ENCODE measurements at regions not wholly inside any gene's neighbourhood (a gene's known extent, or its start where the extent isn't known, plus 50 kb on each side); places are given as distances from the start of the nearest gene placed in this dataset.

GRCh38 chr19:30754162-30754561, 382.0 kb downstream of the ZNF536 start:
- WGBS, 2 experiments (ENCODE audit: insufficient coverage in 1 of 2, insufficient read length in 1 of 2): 70 to 92% methylated on average over 1 of the region's 1 CpG
- no peak for TF ChIP-seq CTCF (conservative IDR thresholded peaks at IDR 0.05)
- H3K4me3 ChIP-seq (ENCODE audit: low read length): no peak overlapping the region
- DNase-seq: no peak
- Mint-ChIP-seq H3K9me3 (peaks cover 15% of the 10 kb centered on the region), H3K4me3 (no peak overlapping the region), H3K27ac (no peak overlapping the region), H3K4me1 (no peaks in the 10 kb centered on the region), H3K27me3 (ENCODE audit: insufficient read depth) (peaks cover 3% of the 10 kb centered on the region), H3K36me3 (ENCODE audit: low read depth) (no peaks in the 10 kb centered on the region)
- H3K9ac ChIP-seq (ENCODE audit: extremely low read depth, low read length, poor library complexity, severe bottlenecking): no peak overlapping the region
- H3K36me3 ChIP-seq (ENCODE audit: control insufficient read depth, insufficient read depth, low read length): no peaks in the 10 kb centered on the region
- H3K27me3 ChIP-seq (ENCODE audit: control insufficient read depth, insufficient read depth, low read length, poor library complexity, severe bottlenecking): no peaks in the 10 kb centered on the region
- H3K9me3 ChIP-seq (ENCODE audit: control insufficient read depth, low read length): peaks cover 14% of the 10 kb centered on the region
- H3K4me1 ChIP-seq (ENCODE audit: control insufficient read depth, insufficient read depth, low read length): no peaks in the 10 kb centered on the region
- no peak overlapping the region for H3K27ac ChIP-seq (ENCODE audit: low read depth, low read length)

- no peak overlapping the region for H3K4me3 ChIP-seq (ENCODE audit: low read length)
- TF ChIP-seq CTCF (conservative IDR thresholded peaks at IDR 0.05): no peak
- 86 to 91% methylated on average over 3 of the region's 3 CpGs for WGBS, 2 experiments (ENCODE audit: insufficient coverage in 1 of 2, insufficient read length in 1 of 2)
- no peak for DNase-seq
- Mint-ChIP-seq H3K9me3 (peaks cover 15% of the 10 kb centered on the region), H3K36me3 (ENCODE audit: low read depth) (no peaks in the 10 kb centered on the region), H3K27me3 (ENCODE audit: insufficient read depth) (peaks cover 3% of the 10 kb centered on the region), H3K4me1 (no peaks in the 10 kb centered on the region), H3K4me3 (no peak overlapping the region), H3K27ac (no peak overlapping the region)
- H3K27ac ChIP-seq (ENCODE audit: low read depth, low read length): no peak overlapping the region
- H3K9ac ChIP-seq (ENCODE audit: extremely low read depth, low read length, poor library complexity, severe bottlenecking): no peak overlapping the region
- no peaks in the 10 kb centered on the region for H3K36me3 ChIP-seq (ENCODE audit: control insufficient read depth, insufficient read depth, low read length)
- H3K4me1 ChIP-seq (ENCODE audit: control insufficient read depth, insufficient read depth, low read length): no peaks in the 10 kb centered on the region
- H3K9me3 ChIP-seq (ENCODE audit: control insufficient read depth, low read length): peaks cover 16% of the 10 kb centered on the region
- no peaks in the 10 kb centered on the region for H3K27me3 ChIP-seq (ENCODE audit: control insufficient read depth, insufficient read depth, low read length, poor library complexity, severe bottlenecking)
Measured at GRCh38 chr19:30752876-30753275, 380.7 kb downstream of the ZNF536 start.

- no peak overlapping the region for H3K27ac ChIP-seq (ENCODE audit: low read depth, low read length)
- Mint-ChIP-seq H3K36me3 (ENCODE audit: low read depth) (no peaks in the 10 kb centered on the region), H3K27me3 (ENCODE audit: insufficient read depth) (peaks cover 3% of the 10 kb centered on the region), H3K27ac (no peak overlapping the region), H3K4me3 (no peak overlapping the region), H3K4me1 (no peaks in the 10 kb centered on the region), H3K9me3 (peaks cover 15% of the 10 kb centered on the region)
- TF ChIP-seq CTCF (conservative IDR thresholded peaks at IDR 0.05): no peak
- H3K4me3 ChIP-seq (ENCODE audit: low read length): no peak overlapping the region
- H3K4me1 ChIP-seq (ENCODE audit: control insufficient read depth, insufficient read depth, low read length): no peaks in the 10 kb centered on the region
- DNase-seq: no peak
- H3K9ac ChIP-seq (ENCODE audit: extremely low read depth, low read length, poor library complexity, severe bottlenecking): no peak overlapping the region
- H3K9me3 ChIP-seq (ENCODE audit: control insufficient read depth, low read length): peaks cover 16% of the 10 kb centered on the region
- no peaks in the 10 kb centered on the region for H3K27me3 ChIP-seq (ENCODE audit: control insufficient read depth, insufficient read depth, low read length, poor library complexity, severe bottlenecking)
- WGBS, 2 experiments (ENCODE audit: insufficient coverage in 1 of 2, insufficient read length in 1 of 2): 95 to 96% methylated on average over 5 to 6 of the region's 6 CpGs
- no peaks in the 10 kb centered on the region for H3K36me3 ChIP-seq (ENCODE audit: control insufficient read depth, insufficient read depth, low read length)
Measured at GRCh38 chr19:30752201-30752600, 380.0 kb downstream of the ZNF536 start.

All from endodermal cell (in vitro differentiated cells).